GM12878 (cell line): ENCODE measurements at regions not wholly inside any gene's neighbourhood (a gene's known extent, or its start where the extent isn't known, plus 50 kb on each side); places are given as distances from the start of the nearest gene placed in this dataset.

Experiments used
- ATAC-seq: fragments of 200-7000 bp; cut with Tn5 transposase; 3 replicates; pipeline ENCODE4 v1.9.1; 2020; ENCODE audit warnings: mild to moderate bottlenecking, moderate library complexity
- BruUV-seq: library from RNA; stranded (reverse); fragments of 400-500 nt; replicated peaks from 2 replicates; lab custom pipeline; 2021; lab: Mats Ljungman, UMichigan
- CTCF ChIA-PET: fragments of 300-600 bp; sonication (Branson Sonifier 250); formaldehyde crosslinking; extraction: SDS; loops from one replicate; lab custom pipeline; 2021; ENCODE audit warnings: inconsistent platforms; lab: Yijun Ruan, JAX
- POLR2A ChIA-PET: fragments of 350-600 bp; formaldehyde crosslinking; extraction: SDS; loops from one replicate; lab custom pipeline; 2021; ENCODE audit warnings: inconsistent platforms; lab: Charles Lee
- RAD21 ChIA-PET: fragments of 300-600 bp; sonication (Branson Sonifier 250); formaldehyde crosslinking; loops from one replicate; lab custom pipeline; 2023; ENCODE audit warnings: antibody characterized with exemption; ENCODE audit not compliant: unreplicated experiment; lab: Charles Lee
- SMC1A ChIA-PET: fragments of 300-600 bp; sonication (Branson Sonifier 250); formaldehyde crosslinking; loops from one replicate; lab custom pipeline; 2023; ENCODE audit not compliant: unreplicated experiment, uncharacterized antibody; lab: Charles Lee
- DNase-seq: peaks from one replicate; pipeline ENCODE4 v3.0.0-alpha.2; 2011; ENCODE audit warnings: low read depth, low spot score
- FAIRE-seq: peaks from 3 replicates; lab custom pipeline; 2011; peaks lifted over from hg19 to GRCh38; lab: Jason Lieb, UNC
- H2AFZ ChIP-seq: 2 replicates; pipeline ENCODE4 v1.6.0; 2011; ENCODE audit warnings: low read depth, low read length, control low read depth; ENCODE audit not compliant: control insufficient read depth
- H3K27ac ChIP-seq: 2 replicates; pipeline ENCODE4 v1.5.1; 2011; ENCODE audit warnings: control low read depth; ENCODE audit not compliant: control insufficient read depth, insufficient read depth
- H3K27me3 ChIP-seq, 2 experiments: replicated peaks in 1 of 2; 2 replicates each; pipeline versions ENCODE4 v1.6.0 to v1.6.1; 2011; ENCODE audit warnings: low read length in 1 of 2; ENCODE audit not compliant: control insufficient read depth in 2 of 2, insufficient read depth in 2 of 2
- H3K36me3 ChIP-seq, 2 experiments: 2 replicates each; pipeline ENCODE4 v1.5.1; 2011; ENCODE audit warnings: low read length in 1 of 2; ENCODE audit not compliant: control insufficient read depth in 2 of 2, insufficient read depth in 2 of 2
- H3K4me1 ChIP-seq: 2 replicates; pipeline ENCODE4 v1.6.1; 2011; ENCODE audit warnings: mild to moderate bottlenecking, low read length, moderate library complexity, mixed read lengths; ENCODE audit not compliant: control insufficient read depth, insufficient read depth
- H3K4me2 ChIP-seq: 2 replicates; pipeline ENCODE4 v1.6.0; 2011; ENCODE audit warnings: control low read depth; ENCODE audit not compliant: control insufficient read depth, insufficient read depth
- H3K4me3 ChIP-seq: fragments of 200-600 bp; sonication (generic); 2 replicates; pipeline ENCODE4 v1.5.1; 2016
- H3K79me2 ChIP-seq: 2 replicates; pipeline ENCODE4 v1.6.0; 2011; ENCODE audit warnings: low read length; ENCODE audit not compliant: control insufficient read depth, insufficient read depth
- H3K9ac ChIP-seq: 2 replicates; pipeline ENCODE4 v1.8.0; 2011; ENCODE audit warnings: low read length, control low read depth, mixed read lengths; ENCODE audit not compliant: control insufficient read depth, insufficient read depth
- H3K9me3 ChIP-seq: replicated peaks from 3 replicates; pipeline ENCODE4 v1.5.1; 2011; ENCODE audit warnings: mild to moderate bottlenecking, low read length; ENCODE audit not compliant: control insufficient read depth, insufficient read depth
- H4K20me1 ChIP-seq: 2 replicates; pipeline ENCODE4 v1.6.0; 2011; ENCODE audit not compliant: control insufficient read depth, insufficient read depth
- BRCA1 ChIP-seq: IDR thresholded peaks from 2 replicates; pipeline ENCODE4 v1.6.1; 2011; ENCODE audit warnings: low read depth, low read length, improper control_type of control experiment
- CBX5 ChIP-seq: sonication (generic); IDR thresholded peaks from 2 replicates; pipeline ENCODE4 v1.6.1; 2016; ENCODE audit warnings: low read depth, moderate library complexity, mild to moderate bottlenecking, inconsistent platforms
- CHD1 ChIP-seq: IDR thresholded peaks from 2 replicates; pipeline ENCODE4 v1.6.1; 2012; ENCODE audit warnings: low read depth, low read length, improper control_type of control experiment
- JUNB ChIP-seq: IDR thresholded peaks from 2 replicates; pipeline ENCODE4 v1.6.1; 2016; ENCODE audit warnings: antibody characterized with exemption, mild to moderate bottlenecking
- KAT2A ChIP-seq: conservative IDR thresholded peaks from 2 replicates; pipeline ENCODE4 v1.6.1; 2011; ENCODE audit warnings: low read depth, low read length; ENCODE audit not compliant: control insufficient read depth
- MTA2 ChIP-seq: fragments of 450-650 bp; IDR thresholded peaks from 2 replicates; pipeline ENCODE4 v1.6.1; 2016; ENCODE audit warnings: low read depth, mild to moderate bottlenecking, moderate library complexity
- NFYB ChIP-seq: IDR thresholded peaks from 2 replicates; pipeline ENCODE4 v1.6.1; 2011; ENCODE audit warnings: low read depth, mild to moderate bottlenecking, low read length, improper control_type of control experiment, moderate library complexity; ENCODE audit not compliant: insufficient read depth
- PAX8 ChIP-seq: fragments of 450-650 bp; IDR thresholded peaks from 2 replicates; pipeline ENCODE4 v1.6.1; 2017; ENCODE audit warnings: mild to moderate bottlenecking, moderate library complexity
- SPI1 ChIP-seq: IDR thresholded peaks from 2 replicates; pipeline ENCODE4 v1.6.1; 2011; ENCODE audit warnings: low read depth, mild to moderate bottlenecking, low read length, moderate library complexity, borderline replicate concordance; ENCODE audit not compliant: insufficient read depth
- SRF ChIP-seq, 2 experiments: IDR thresholded peaks; 2 replicates each; pipeline ENCODE4 v1.6.1; 2011; ENCODE audit warnings: low read depth in 2 of 2, low read length in 2 of 2, mild to moderate bottlenecking in 1 of 2, moderate library complexity in 1 of 2
- TCF3 ChIP-seq: IDR thresholded peaks from 2 replicates; pipeline ENCODE4 v1.6.1; 2012; ENCODE audit warnings: low read depth, mild to moderate bottlenecking, low read length, borderline replicate concordance; ENCODE audit not compliant: insufficient read depth
- ZNF24 ChIP-seq: fragments of 450-650 bp; IDR thresholded peaks from 2 replicates; pipeline ENCODE4 v1.6.1; 2017; ENCODE audit warnings: antibody characterized with exemption, mild to moderate bottlenecking
- WGBS: methylation state at CpG from one replicate; pipeline ENCODE4 v1.1.6; 2016; ENCODE audit warnings: low lambda C conversion rate; ENCODE audit not compliant: insufficient replicate concordance, insufficient coverage; ENCODE audit errors: missing lambda C conversion rate; 5-methylcytosine and 5-hydroxymethylcytosine counted together
- in situ Hi-C: fragments of 300-500 bp; cut with MboI; formaldehyde crosslinking; loops from 9 replicates; pipeline ENCODE4 v1.14.3; 2018; ENCODE audit warnings: mixed read lengths
- intact Hi-C: fragments of 100-400 bp; cut with micrococcal nuclease; formaldehyde crosslinking; loops from one replicate; pipeline ENCODE4 v1.14.2; 2022; ENCODE audit not compliant: unreplicated experiment

GRCh38 chr6:164533045-164533362, 776.4 kb downstream of the C6orf118 start:
- H3K79me2 ChIP-seq = no peaks in the 10 kb centered on the region
- ChIA-PET CTCF (no interaction called here), RAD21 (interaction anchor here (1.2 to 1.4 kb wide), 3 partner anchors 24 to 78 kb away, joined by 3 to 4 read pairs (median 4); no protein-coding TSS in a partner anchor), POLR2A (interaction anchor here (1.1 kb wide), 1 partner anchor 15 kb away, joined by 3 read pairs; no protein-coding TSS in a partner anchor), SMC1A (interaction anchor here (0.9 to 1.7 kb wide), 3 partner anchors 24 to 30 kb away, joined by 3 to 4 read pairs (median 4); no protein-coding TSS in a partner anchor)
- no peak overlapping the region for H3K9ac ChIP-seq
- no peaks in the 10 kb centered on the region for H3K36me3 ChIP-seq
- intact Hi-C loops = no loop called here
- peak; percentile 20; the same call in 2 of the 3 replicates for ATAC-seq
- no peaks in the 10 kb centered on the region for H3K27me3 ChIP-seq
- in situ Hi-C loops = no loop called here
- 0% methylated on average over 5 of the region's 5 CpGs for WGBS
- H2AFZ ChIP-seq = no peak overlapping the region
- no peak for FAIRE-seq
- no peak overlapping the region for H3K4me3 ChIP-seq
- no peaks in the 10 kb centered on the region for H3K4me1 ChIP-seq
- no peak for DNase-seq
- TF ChIP-seq JUNB (no peak), TCF3 (no peak), PAX8 (no peak), NFYB (no peak), SRF (IDR thresholded peaks at IDR 0.05; ENCODE audit: low read depth in 2 of 2, low read length in 2 of 2) (no peak), CBX5 (no peak), ZNF24 (no peak), CHD1 (no peak), BRCA1 (no peak), SPI1 (no peak), KAT2A (no peak), MTA2 (no peak)
- no peak overlapping the region for H3K4me2 ChIP-seq
- no peaks in the 10 kb centered on the region for H3K9me3 ChIP-seq
- H3K27ac ChIP-seq = no peak overlapping the region
- BruUV-seq = no TSS peak
- no peaks in the 10 kb centered on the region for H4K20me1 ChIP-seq
